ENCODE measurements at regions not wholly inside any gene's neighbourhood (a gene's known extent, or its start where the extent isn't known, plus 50 kb on each side); places are given as distances from the start of the nearest gene placed in this dataset.

GRCh38 chr2:150417278-150417677 is 70.2 kb downstream of the RND3 start:
- Histone ChIP-seq H3K27ac (no peak overlapping the region), H3K4me1 (no peaks in the 10 kb centered on the region), H3K9me3 (no peaks in the 10 kb centered on the region), H3K27me3 (no peaks in the 10 kb centered on the region), H3K36me3 (no peaks in the 10 kb centered on the region), H3K4me3 (no peak overlapping the region)
- WGBS, 2 donors, result 72 to 78% methylated on average over 3 of the region's 3 CpGs
- DNase-seq, result no peak
- intact Hi-C loops (cut with DNase I), result no loop called here
- no peak for TF ChIP-seq POLR2A (IDR thresholded peaks at IDR 0.05)

- TF ChIP-seq, protein P1, sequence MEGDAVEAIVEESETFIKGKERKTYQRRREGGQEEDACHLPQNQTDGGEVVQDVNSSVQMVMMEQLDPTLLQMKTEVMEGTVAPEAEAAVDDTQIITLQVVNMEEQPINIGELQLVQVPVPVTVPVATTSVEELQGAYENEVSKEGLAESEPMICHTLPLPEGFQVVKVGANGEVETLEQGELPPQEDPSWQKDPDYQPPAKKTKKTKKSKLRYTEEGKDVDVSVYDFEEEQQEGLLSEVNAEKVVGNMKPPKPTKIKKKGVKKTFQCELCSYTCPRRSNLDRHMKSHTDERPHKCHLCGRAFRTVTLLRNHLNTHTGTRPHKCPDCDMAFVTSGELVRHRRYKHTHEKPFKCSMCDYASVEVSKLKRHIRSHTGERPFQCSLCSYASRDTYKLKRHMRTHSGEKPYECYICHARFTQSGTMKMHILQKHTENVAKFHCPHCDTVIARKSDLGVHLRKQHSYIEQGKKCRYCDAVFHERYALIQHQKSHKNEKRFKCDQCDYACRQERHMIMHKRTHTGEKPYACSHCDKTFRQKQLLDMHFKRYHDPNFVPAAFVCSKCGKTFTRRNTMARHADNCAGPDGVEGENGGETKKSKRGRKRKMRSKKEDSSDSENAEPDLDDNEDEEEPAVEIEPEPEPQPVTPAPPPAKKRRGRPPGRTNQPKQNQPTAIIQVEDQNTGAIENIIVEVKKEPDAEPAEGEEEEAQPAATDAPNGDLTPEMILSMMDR (IDR thresholded peaks at IDR 0.05), result no peak
- no peak for TF ChIP-seq POLR2A (IDR thresholded peaks at IDR 0.05)
- no peak for DNase-seq
- Histone ChIP-seq H3K4me3 (no peak overlapping the region), H3K4me1 (no peaks in the 10 kb centered on the region), H3K27ac (no peak overlapping the region), H3K36me3 (no peaks in the 10 kb centered on the region), H3K9me3 (no peaks in the 10 kb centered on the region), H3K27me3 (no peaks in the 10 kb centered on the region)
- intact Hi-C loops (cut with DNase I), result no loop called here
Observed at GRCh38 chr2:150415022-150415421, 72.4 kb downstream of the RND3 start.

DNA sequence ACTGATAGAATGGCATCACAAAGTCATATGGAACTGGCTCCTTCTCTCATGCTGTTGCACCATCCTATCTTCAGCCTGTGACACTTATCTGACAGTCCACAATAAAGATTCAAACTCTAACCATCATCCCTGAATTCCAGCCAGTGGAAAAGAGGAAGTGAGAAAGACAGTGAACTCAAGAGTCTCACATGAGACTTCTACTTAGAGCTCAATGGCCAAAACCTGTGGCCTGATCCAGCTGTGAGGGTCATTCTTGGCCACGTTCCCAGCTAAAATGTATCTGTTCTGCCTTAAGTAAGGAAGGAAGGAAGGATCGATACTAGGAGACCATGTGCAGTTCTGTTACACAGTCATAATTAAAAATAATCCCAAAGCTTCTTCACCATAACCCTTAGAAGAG is 73.6 kb downstream of the RND3 start:
- no peaks in the 10 kb centered on the region for H3K36me3 ChIP-seq
- no peaks in the 10 kb centered on the region for H3K27me3 ChIP-seq
- H3K4me1 ChIP-seq, result no peaks in the 10 kb centered on the region
- no peaks in the 10 kb centered on the region for H3K9me3 ChIP-seq
- WGBS, 2 donors, result 57 to 70% methylated on average over 2 of the region's 2 CpGs
- TF ChIP-seq, protein P1 (IDR thresholded peaks at IDR 0.05), result no peak
- TF ChIP-seq POLR2A (IDR thresholded peaks at IDR 0.05), result no peak
- DNase-seq, result no peak
- intact Hi-C loops (cut with DNase I), result no loop called here
- H3K27ac ChIP-seq, result no peak overlapping the region
- no peak overlapping the region for H3K4me3 ChIP-seq

DNA sequence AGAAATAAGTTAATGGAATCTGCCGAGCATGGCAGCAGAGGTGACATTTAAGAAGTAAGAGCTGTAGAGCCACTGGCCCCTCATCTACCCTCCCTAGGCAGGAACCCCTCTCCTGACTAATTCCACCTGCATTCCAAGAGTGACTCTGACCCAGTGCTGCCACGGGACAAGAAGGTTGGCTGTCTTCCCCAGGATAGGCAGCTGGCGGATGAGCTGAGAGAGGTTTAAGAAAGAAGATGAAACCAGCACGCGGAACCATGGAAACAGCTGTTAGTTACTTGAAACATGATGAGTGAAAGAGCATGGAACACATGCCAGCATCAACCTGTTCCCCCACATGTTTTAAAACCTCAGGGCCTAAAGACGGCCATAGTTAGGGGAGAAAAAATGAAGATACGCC is 74.1 kb downstream of the RND3 start:
- intact Hi-C loops (cut with DNase I), result no loop called here
- no peaks in the 10 kb centered on the region for H3K9me3 ChIP-seq
- no peaks in the 10 kb centered on the region for H3K36me3 ChIP-seq
- 86 to 93% methylated on average over 4 to 7 of the region's 7 CpGs for WGBS, 2 donors
- H3K27me3 ChIP-seq, result no peaks in the 10 kb centered on the region
- H3K4me3 ChIP-seq, result no peak overlapping the region
- no peak for DNase-seq
- no peaks in the 10 kb centered on the region for H3K4me1 ChIP-seq
- H3K27ac ChIP-seq, result no peak overlapping the region
- TF ChIP-seq POLR2A (IDR thresholded peaks at IDR 0.05), result no peak
- TF ChIP-seq, protein P1 (IDR thresholded peaks at IDR 0.05), result no peak

DNA sequence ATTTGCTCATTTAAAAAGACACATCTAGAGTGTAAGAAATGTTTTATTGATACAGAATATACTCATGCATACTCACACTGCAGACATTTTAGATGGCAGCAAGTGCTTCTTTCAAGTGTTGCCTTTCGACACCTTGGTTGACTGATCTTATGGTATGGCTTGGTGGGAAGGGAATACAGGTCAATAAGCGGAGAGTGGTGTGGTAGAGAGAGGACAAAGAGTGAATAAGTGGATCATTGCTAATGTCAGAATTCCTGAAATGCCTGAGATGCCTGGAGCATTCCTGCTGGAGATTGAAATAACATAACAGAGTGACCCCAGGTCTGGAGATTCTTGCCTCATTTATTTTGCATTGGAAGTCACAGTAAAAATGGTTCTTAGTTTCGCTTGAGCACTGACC is 76.7 kb downstream of the RND3 start:
- H3K27me3 ChIP-seq, result no peaks in the 10 kb centered on the region
- no peaks in the 10 kb centered on the region for H3K9me3 ChIP-seq
- H3K4me1 ChIP-seq, result no peaks in the 10 kb centered on the region
- no peaks in the 10 kb centered on the region for H3K36me3 ChIP-seq
- no peak for TF ChIP-seq POLR2A (IDR thresholded peaks at IDR 0.05)
- TF ChIP-seq, protein P1 (IDR thresholded peaks at IDR 0.05), result no peak
- no peak overlapping the region for H3K27ac ChIP-seq
- DNase-seq, result no peak
- no peak overlapping the region for H3K4me3 ChIP-seq
- intact Hi-C loops (cut with DNase I), result no loop called here
- 92% methylated on average over 3 of the region's 3 CpGs for WGBS, 2 donors

GRCh38 chr2:150409196-150409595 is 78.3 kb downstream of the RND3 start:
- DNase-seq, result no peak
- H3K9me3 ChIP-seq, result no peaks in the 10 kb centered on the region
- TF ChIP-seq, protein P1 (IDR thresholded peaks at IDR 0.05), result no peak
- no peak for TF ChIP-seq POLR2A (IDR thresholded peaks at IDR 0.05)
- no peaks in the 10 kb centered on the region for H3K36me3 ChIP-seq
- H3K27ac ChIP-seq, result no peak overlapping the region
- H3K27me3 ChIP-seq, result no peaks in the 10 kb centered on the region
- intact Hi-C loops (cut with DNase I), result no loop called here
- 80 to 82% methylated on average over 2 of the region's 2 CpGs for WGBS, 2 donors
- no peak overlapping the region for H3K4me3 ChIP-seq
- H3K4me1 ChIP-seq, result no peaks in the 10 kb centered on the region

Data from esophagus squamous epithelium (tissue), 5 donors.